GM19025 (cell line): ENCODE measurements at regions not wholly inside any gene's neighbourhood (a gene's known extent, or its start where the extent isn't known, plus 50 kb on each side); places are given as distances from the start of the nearest gene placed in this dataset.
"Not testable (repeated sequence)": the region's sequence is repeated elsewhere in the genome, so short reads cannot be mapped to it uniquely, and the experiment has no call there.

ENCODE experiments used
- ATAC-seq: cut with Tn5 transposase; IDR thresholded peaks from one replicate; pipeline ENCODE4 v1.9.1; 2021; ENCODE audit warnings: mild to moderate bottlenecking, low read depth, moderate library complexity; ENCODE audit not compliant: unreplicated experiment

- ATAC-seq, result no peak
Measured at GRCh38 chr1:81738875-81739274, 61.9 kb upstream of the ADGRL2 start.

- ATAC-seq, result no peak
Measured at GRCh38 chr1:81733480-81733879, 67.3 kb upstream of the ADGRL2 start.

GRCh38 chr1:81731989-81732388 lies 68.7 kb upstream of the ADGRL2 start:
- no peak for ATAC-seq

GRCh38 chr1:81730881-81731280 lies 69.9 kb upstream of the ADGRL2 start:
- no peak for ATAC-seq

GRCh38 chr1:81730299-81730698 lies 70.4 kb upstream of the ADGRL2 start:
- not testable (repeated sequence) for ATAC-seq

- no peak for ATAC-seq
Measured at GRCh38 chr1:81729818-81730217, 70.9 kb upstream of the ADGRL2 start.

- no peak for ATAC-seq
Measured at GRCh38 chr1:81729239-81729638, 71.5 kb upstream of the ADGRL2 start.

- ATAC-seq, result no peak
Measured at GRCh38 chr1:81725823-81726222, 74.9 kb upstream of the ADGRL2 start.

- not testable (repeated sequence) for ATAC-seq
Measured at GRCh38 chr1:81722631-81723328, 78.0 kb upstream of the ADGRL2 start.

GRCh38 chr1:81720256-81720655 lies 80.5 kb upstream of the ADGRL2 start:
- not testable (repeated sequence) for ATAC-seq

GRCh38 chr1:81717230-81717629 lies 83.5 kb upstream of the ADGRL2 start:
- ATAC-seq, result no peak

GRCh38 chr1:81715391-81715790 lies 85.3 kb upstream of the ADGRL2 start:
- ATAC-seq, result no peak

- no peak for ATAC-seq
Measured at GRCh38 chr1:81714636-81715035, 86.1 kb upstream of the ADGRL2 start.

GRCh38 chr1:81712425-81712824 lies 88.3 kb upstream of the ADGRL2 start:
- ATAC-seq, result no peak

GRCh38 chr1:81710857-81711256 lies 89.9 kb upstream of the ADGRL2 start:
- ATAC-seq, result no peak

GRCh38 chr1:81708250-81708649 lies 92.5 kb upstream of the ADGRL2 start:
- no peak for ATAC-seq

- no peak for ATAC-seq
Measured at GRCh38 chr1:81706650-81707435, 93.9 kb upstream of the ADGRL2 start.

- no peak for ATAC-seq
Measured at GRCh38 chr1:81703756-81704463, 96.8 kb upstream of the ADGRL2 start.

GRCh38 chr1:81703391-81703755 lies 97.4 kb upstream of the ADGRL2 start:
- no peak for ATAC-seq

GRCh38 chr1:81702903-81703302 lies 97.8 kb upstream of the ADGRL2 start:
- no peak for ATAC-seq

GRCh38 chr1:81702079-81702715 lies 98.5 kb upstream of the ADGRL2 start:
- ATAC-seq, result no peak
